ENCODE measurements at regions not wholly inside any gene's neighbourhood (a gene's known extent, or its start where the extent isn't known, plus 50 kb on each side); places are given as distances from the start of the nearest gene placed in this dataset.

- intact Hi-C loops (cut with DNase I) = no loop called here
- TF ChIP-seq CTCF (IDR thresholded peaks at IDR 0.05) = no peak
- H3K9me3 ChIP-seq = no peaks in the 10 kb centered on the region
- no peak overlapping the region for H3K4me3 ChIP-seq
- ATAC-seq (no peak), DNase-seq (no peak)
- H3K4me1 ChIP-seq = no peaks in the 10 kb centered on the region
- H3K36me3 ChIP-seq = no peaks in the 10 kb centered on the region
- H3K27ac ChIP-seq = no peak overlapping the region
- H3K27me3 ChIP-seq = no peaks in the 10 kb centered on the region
Observed at GRCh38 chr10:61130366-61130765, 186.4 kb upstream of the RHOBTB1 start.

GRCh38 chr10:61128196-61128595, 184.2 kb upstream of the RHOBTB1 start:
- TF ChIP-seq CTCF (IDR thresholded peaks at IDR 0.05) = no peak
- Histone ChIP-seq H3K27ac (no peak overlapping the region), H3K27me3 (no peaks in the 10 kb centered on the region), H3K4me3 (no peak overlapping the region), H3K4me1 (no peaks in the 10 kb centered on the region), H3K36me3 (no peaks in the 10 kb centered on the region), H3K9me3 (no peaks in the 10 kb centered on the region)
- no peak for DNase-seq
- no peak for ATAC-seq
- intact Hi-C loops (cut with DNase I) = no loop called here

- DNase-seq (no peak), ATAC-seq (no peak)
- intact Hi-C loops (cut with DNase I) = no loop called here
- no peak overlapping the region for H3K27ac ChIP-seq
- H3K27me3 ChIP-seq = no peaks in the 10 kb centered on the region
- no peaks in the 10 kb centered on the region for H3K4me1 ChIP-seq
- no peaks in the 10 kb centered on the region for H3K36me3 ChIP-seq
- TF ChIP-seq CTCF (IDR thresholded peaks at IDR 0.05) = no peak
- no peaks in the 10 kb centered on the region for H3K9me3 ChIP-seq
- H3K4me3 ChIP-seq = no peak overlapping the region
Observed at GRCh38 chr10:61125560-61126170, 181.7 kb upstream of the RHOBTB1 start.

GRCh38 chr10:61124756-61125530, 181.0 kb upstream of the RHOBTB1 start:
- no peaks in the 10 kb centered on the region for H3K4me1 ChIP-seq
- no peaks in the 10 kb centered on the region for H3K9me3 ChIP-seq
- no peak overlapping the region for H3K27ac ChIP-seq
- H3K27me3 ChIP-seq = no peaks in the 10 kb centered on the region
- DNase-seq (no peak), ATAC-seq (no peak)
- no peaks in the 10 kb centered on the region for H3K36me3 ChIP-seq
- no peak overlapping the region for H3K4me3 ChIP-seq
- no peak for TF ChIP-seq CTCF (IDR thresholded peaks at IDR 0.05)
- intact Hi-C loops (cut with DNase I) = no loop called here

- ATAC-seq = no peak
- intact Hi-C loops (cut with DNase I) = no loop called here
Observed at GRCh38 chr10:61120805-61121204, 176.8 kb upstream of the RHOBTB1 start.

More at GRCh38 chr10:61120805-61121204, 176.8 kb upstream of the RHOBTB1 start:
- Histone ChIP-seq H3K36me3 (no peaks in the 10 kb centered on the region), H3K27ac (no peak overlapping the region), H3K27me3 (no peaks in the 10 kb centered on the region), H3K4me1 (no peaks in the 10 kb centered on the region), H3K9me3 (no peaks in the 10 kb centered on the region), H3K4me3 (no peak overlapping the region)
- TF ChIP-seq CTCF (IDR thresholded peaks at IDR 0.05) = no peak
- no peak for DNase-seq

Measured in left lung (tissue), 4 donors.